Esophagus squamous epithelium (tissue), 5 donors: ENCODE measurements at regions not wholly inside any gene's neighbourhood (a gene's known extent, or its start where the extent isn't known, plus 50 kb on each side); places are given as distances from the start of the nearest gene placed in this dataset.

Experiments
- DNase-seq: peaks from one replicate; lab custom pipeline; 2025; lab: John Stamatoyannopoulos, UW
- H3K27ac ChIP-seq, 4 donors: fragments of 200-600 bp; sonication (generic); one replicate each; pipeline ENCODE4 v1.5.1; 2016 to 2019; ENCODE audit warnings: mild to moderate bottlenecking in 1 of 4
- H3K27me3 ChIP-seq, 4 donors: fragments of 200-600 bp; sonication (generic); 1 replicate in 3 of 4; 2 replicates in 1 of 4; pipeline versions ENCODE4 v1.5.1 to v1.6.0; 2017 to 2021; ENCODE audit warnings: antibody characterized with exemption in 1 of 4
- H3K36me3 ChIP-seq, 3 donors: fragments of 200-600 bp; sonication (generic); one replicate each; pipeline ENCODE4 v1.5.1; 2016 to 2019
- H3K4me1 ChIP-seq, 3 donors: fragments of 200-600 bp; sonication (generic); one replicate each; pipeline ENCODE4 v1.5.1; 2017 to 2019
- H3K4me3 ChIP-seq, 4 donors: fragments of 200-600 bp; sonication (generic); 1 replicate in 3 of 4; 2 replicates in 1 of 4; pipeline ENCODE4 v1.5.1; 2016 to 2019; ENCODE audit warnings: mild to moderate bottlenecking in 2 of 4, moderate library complexity in 1 of 4
- H3K9me3 ChIP-seq, 3 donors: fragments of 200-600 bp; sonication (generic); one replicate each; pipeline ENCODE4 v1.5.1; 2016 to 2019
- POLR2A ChIP-seq, 4 donors: fragments of 450-650 bp; IDR thresholded peaks; one replicate each; pipeline ENCODE4 v1.6.1; 2017; ENCODE audit warnings: antibody characterized with exemption in 4 of 4, mild to moderate bottlenecking in 4 of 4, moderate library complexity in 3 of 4
- WGBS, 2 donors: methylation state at CpG; one replicate each; pipeline ENCODE4 v1.1.5; 2018; 5-methylcytosine and 5-hydroxymethylcytosine counted together
- intact Hi-C: fragments of 100-400 bp; cut with DNase I; formaldehyde crosslinking; loops from one replicate; pipeline ENCODE4 v1.15.0; 2022
- TF ChIP-seq, protein P1 (sequence below), 6 experiments: fragments of 450-650 bp in 4 of 6; fragments of 200-600 bp in 2 of 6; sonication (generic) in 2 of 6; IDR thresholded peaks; one replicate each; pipeline ENCODE4 v1.5.1; 2016 to 2019; ENCODE audit warnings: antibody characterized with exemption in 6 of 6, mild to moderate bottlenecking in 4 of 6, moderate library complexity in 4 of 6
- donor health status: DM: yes; HTN: yes; CAD: no.

- no peak overlapping the region for H3K4me3 ChIP-seq
- H3K27me3 ChIP-seq, result no peaks in the 10 kb centered on the region
- H3K27ac ChIP-seq, result no peak overlapping the region
- no peaks in the 10 kb centered on the region for H3K4me1 ChIP-seq
- TF ChIP-seq, protein P1, sequence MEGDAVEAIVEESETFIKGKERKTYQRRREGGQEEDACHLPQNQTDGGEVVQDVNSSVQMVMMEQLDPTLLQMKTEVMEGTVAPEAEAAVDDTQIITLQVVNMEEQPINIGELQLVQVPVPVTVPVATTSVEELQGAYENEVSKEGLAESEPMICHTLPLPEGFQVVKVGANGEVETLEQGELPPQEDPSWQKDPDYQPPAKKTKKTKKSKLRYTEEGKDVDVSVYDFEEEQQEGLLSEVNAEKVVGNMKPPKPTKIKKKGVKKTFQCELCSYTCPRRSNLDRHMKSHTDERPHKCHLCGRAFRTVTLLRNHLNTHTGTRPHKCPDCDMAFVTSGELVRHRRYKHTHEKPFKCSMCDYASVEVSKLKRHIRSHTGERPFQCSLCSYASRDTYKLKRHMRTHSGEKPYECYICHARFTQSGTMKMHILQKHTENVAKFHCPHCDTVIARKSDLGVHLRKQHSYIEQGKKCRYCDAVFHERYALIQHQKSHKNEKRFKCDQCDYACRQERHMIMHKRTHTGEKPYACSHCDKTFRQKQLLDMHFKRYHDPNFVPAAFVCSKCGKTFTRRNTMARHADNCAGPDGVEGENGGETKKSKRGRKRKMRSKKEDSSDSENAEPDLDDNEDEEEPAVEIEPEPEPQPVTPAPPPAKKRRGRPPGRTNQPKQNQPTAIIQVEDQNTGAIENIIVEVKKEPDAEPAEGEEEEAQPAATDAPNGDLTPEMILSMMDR (IDR thresholded peaks at IDR 0.05), result no peak
- no peak for TF ChIP-seq POLR2A (IDR thresholded peaks at IDR 0.05)
- WGBS, 2 donors, result 59 to 60% methylated on average over 4 of the region's 4 CpGs
- H3K36me3 ChIP-seq, result no peaks in the 10 kb centered on the region
- H3K9me3 ChIP-seq, result no peaks in the 10 kb centered on the region
- DNase-seq, result no peak
- intact Hi-C loops, result no loop called here
These were observed 1599.7 kb downstream of the ARAP2 start for GRCh38 chr4:34644579-34645115.

DNA sequence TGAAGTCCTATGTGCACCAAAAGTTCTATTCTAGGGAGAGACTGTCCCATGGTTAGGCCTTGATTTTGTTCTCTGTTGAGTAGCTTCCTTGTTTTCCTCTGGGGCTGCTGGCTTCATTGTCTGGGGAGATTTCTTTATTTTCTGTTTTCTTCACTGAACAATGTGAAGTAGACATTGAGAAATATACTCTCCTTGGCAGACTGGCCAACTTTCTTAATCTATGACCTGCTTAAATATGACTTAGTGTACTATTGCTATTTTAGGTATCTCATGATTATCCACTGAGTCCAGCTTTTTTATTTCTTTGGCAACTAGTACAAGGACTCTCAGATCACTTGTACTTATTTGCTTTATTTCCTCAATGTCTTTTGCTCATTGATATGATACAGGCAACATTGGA, 1594.6 kb downstream of the ARAP2 start:
- TF ChIP-seq, protein P1 (IDR thresholded peaks at IDR 0.05), result no peak
- no peak for TF ChIP-seq POLR2A (IDR thresholded peaks at IDR 0.05)
- no peaks in the 10 kb centered on the region for H3K9me3 ChIP-seq
- no peak overlapping the region for H3K4me3 ChIP-seq
- DNase-seq, result no peak
- no peaks in the 10 kb centered on the region for H3K36me3 ChIP-seq
- intact Hi-C loops, result no loop called here
- H3K27ac ChIP-seq, result no peak overlapping the region
- H3K27me3 ChIP-seq, result no peaks in the 10 kb centered on the region
- H3K4me1 ChIP-seq, result no peaks in the 10 kb centered on the region

DNA sequence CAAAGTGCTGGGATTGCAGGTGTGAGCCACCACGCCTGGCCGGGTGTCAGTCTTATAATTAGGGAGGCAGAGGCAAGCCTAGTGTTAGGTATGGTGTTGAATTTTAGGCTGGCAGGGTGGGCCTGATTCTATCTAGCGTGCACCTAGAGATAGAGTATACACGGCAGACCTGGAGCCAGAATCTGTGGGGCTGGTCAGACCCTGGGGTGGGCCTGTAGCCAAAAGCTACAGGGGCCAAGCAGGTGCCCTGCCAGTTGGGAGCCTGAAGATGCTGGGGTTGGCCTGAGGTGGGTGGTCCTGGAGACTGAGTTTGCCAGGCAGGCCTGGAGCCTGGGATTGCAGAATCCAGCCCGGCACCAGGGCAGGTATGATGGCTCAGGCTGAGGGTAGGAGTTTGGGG, 1580.3 kb downstream of the ARAP2 start:
- Histone ChIP-seq H3K36me3 (no peaks in the 10 kb centered on the region), H3K27ac (no peak overlapping the region), H3K27me3 (no peaks in the 10 kb centered on the region), H3K4me3 (no peak overlapping the region), H3K9me3 (no peaks in the 10 kb centered on the region), H3K4me1 (no peaks in the 10 kb centered on the region)
- intact Hi-C loops, result no loop called here
- DNase-seq, result no peak
- WGBS, 2 donors, result 80 to 100% methylated on average over 1 of the region's 5 CpGs
- TF ChIP-seq, protein P1 (IDR thresholded peaks at IDR 0.05), result no peak
- no peak for TF ChIP-seq POLR2A (IDR thresholded peaks at IDR 0.05)

DNA sequence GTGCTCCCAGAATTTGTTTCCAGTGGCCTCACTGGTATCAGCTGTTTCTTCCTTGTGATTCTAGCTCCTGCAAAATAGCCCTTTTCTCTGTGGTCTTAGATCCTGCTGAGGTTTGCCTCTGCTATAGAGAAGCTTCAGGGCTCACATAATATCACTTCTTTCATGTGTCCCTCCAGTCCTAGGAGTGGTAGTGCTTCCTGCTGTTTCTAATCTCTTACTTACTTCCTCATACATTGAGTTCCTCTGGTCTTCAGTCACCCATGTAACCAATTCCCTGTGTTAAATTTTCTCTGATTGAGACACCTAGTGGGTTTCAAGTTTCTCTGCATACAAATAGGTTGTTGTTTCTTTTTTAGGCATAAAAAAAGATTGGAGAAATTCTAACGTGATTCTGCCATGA, 1567.9 kb downstream of the ARAP2 start:
- H3K27ac ChIP-seq, result no peak overlapping the region
- no peaks in the 10 kb centered on the region for H3K36me3 ChIP-seq
- intact Hi-C loops, result no loop called here
- WGBS, 2 donors, result 14 to 22% methylated on average over 1 of the region's 1 CpG
- TF ChIP-seq, protein P1 (IDR thresholded peaks at IDR 0.05), result no peak
- TF ChIP-seq POLR2A (IDR thresholded peaks at IDR 0.05), result no peak
- no peaks in the 10 kb centered on the region for H3K4me1 ChIP-seq
- H3K27me3 ChIP-seq, result no peaks in the 10 kb centered on the region
- no peak for DNase-seq
- H3K9me3 ChIP-seq, result no peaks in the 10 kb centered on the region
- no peak overlapping the region for H3K4me3 ChIP-seq

- Histone ChIP-seq H3K9me3 (no peaks in the 10 kb centered on the region), H3K27me3 (no peaks in the 10 kb centered on the region), H3K36me3 (no peaks in the 10 kb centered on the region), H3K27ac (no peak overlapping the region), H3K4me1 (no peaks in the 10 kb centered on the region), H3K4me3 (no peak overlapping the region)
- WGBS, 2 donors, result 69 to 81% methylated on average over 3 of the region's 3 CpGs
- intact Hi-C loops, result no loop called here
- no peak for DNase-seq
- no peak for TF ChIP-seq POLR2A (IDR thresholded peaks at IDR 0.05)
- TF ChIP-seq, protein P1 (IDR thresholded peaks at IDR 0.05), result no peak
These were observed 1565.9 kb downstream of the ARAP2 start for GRCh38 chr4:34678431-34678830.
